ENCODE measurements at regions not wholly inside any gene's neighbourhood (a gene's known extent, or its start where the extent isn't known, plus 50 kb on each side); places are given as distances from the start of the nearest gene placed in this dataset.
"Not testable (repeated sequence)": the region's sequence is repeated elsewhere in the genome, so short reads cannot be mapped to it uniquely, and the experiment has no call there.

- DNase-seq (ENCODE audit: low read depth): no peak
These were observed 311.5 kb downstream of the SETD4 start for GRCh38 chr21:35748678-35749314.

GRCh38 chr21:35743571-35743970, 316.8 kb downstream of the SETD4 start:
- no peak for DNase-seq (ENCODE audit: low read depth)

GRCh38 chr21:35738347-35738961, 321.9 kb downstream of the SETD4 start:
- DNase-seq (ENCODE audit: low read depth): no peak

- no peak for DNase-seq (ENCODE audit: low read depth)
These were observed 322.4 kb downstream of the SETD4 start for GRCh38 chr21:35737899-35738346.

- DNase-seq (ENCODE audit: low read depth): no peak
These were observed 322.9 kb downstream of the SETD4 start for GRCh38 chr21:35737449-35737848.

- no peak for DNase-seq (ENCODE audit: low read depth)
These were observed 327.5 kb downstream of the SETD4 start for GRCh38 chr21:35732788-35733187.

- no peak for DNase-seq (ENCODE audit: low read depth)
These were observed 330.0 kb downstream of the SETD4 start for GRCh38 chr21:35730325-35730724.

GRCh38 chr21:35727830-35728229, 332.5 kb downstream of the SETD4 start:
- no peak for DNase-seq (ENCODE audit: low read depth)

GRCh38 chr21:35724156-35724555, 336.2 kb downstream of the SETD4 start:
- DNase-seq (ENCODE audit: low read depth): no peak

GRCh38 chr21:35721701-35722100, 338.6 kb downstream of the SETD4 start:
- no peak for DNase-seq (ENCODE audit: low read depth)

- DNase-seq (ENCODE audit: low read depth): no peak
These were observed 340.1 kb downstream of the SETD4 start for GRCh38 chr21:35720208-35720731.

GRCh38 chr21:35719080-35719479, 341.2 kb downstream of the SETD4 start:
- no peak for DNase-seq (ENCODE audit: low read depth)

GRCh38 chr21:35716876-35717565, 343.3 kb downstream of the SETD4 start:
- DNase-seq (ENCODE audit: low read depth): no peak

- DNase-seq (ENCODE audit: low read depth): no peak
These were observed 346.4 kb downstream of the SETD4 start for GRCh38 chr21:35713914-35714313.

GRCh38 chr21:35711661-35712060, 348.7 kb downstream of the SETD4 start:
- DNase-seq (ENCODE audit: low read depth): no peak

- DNase-seq (ENCODE audit: low read depth): no peak
These were observed 349.1 kb downstream of the SETD4 start for GRCh38 chr21:35711213-35711612.

- DNase-seq (ENCODE audit: low read depth): not testable (repeated sequence)
These were observed 350.3 kb downstream of the SETD4 start for GRCh38 chr21:35709990-35710389.

GRCh38 chr21:35705888-35706287, 354.4 kb downstream of the SETD4 start:
- DNase-seq (ENCODE audit: low read depth): no peak

- no peak for DNase-seq (ENCODE audit: low read depth)
These were observed 355.0 kb downstream of the SETD4 start for GRCh38 chr21:35705237-35705887.

GRCh38 chr21:35703704-35704103, 356.6 kb downstream of the SETD4 start:
- DNase-seq (ENCODE audit: low read depth): no peak

GRCh38 chr21:35699361-35699760, 361.0 kb downstream of the SETD4 start:
- DNase-seq (ENCODE audit: low read depth): no peak

- no peak for DNase-seq (ENCODE audit: low read depth)
These were observed 363.0 kb downstream of the SETD4 start for GRCh38 chr21:35697321-35697808.

All from fibroblast of the conjunctiva (primary cell).